Mucosa of descending colon (tissue), 3 donors: ENCODE measurements at regions not wholly inside any gene's neighbourhood (a gene's known extent, or its start where the extent isn't known, plus 50 kb on each side); places are given as distances from the start of the nearest gene placed in this dataset.

Source experiments
- ATAC-seq: fragments of 200-7000 bp; cut with Tn5 transposase; one replicate; pipeline ENCODE4 v1.9.1; 2020; ENCODE audit warnings: mild to moderate bottlenecking, moderate library complexity
- DNase-seq, 3 donors: peaks; one replicate each; pipeline ENCODE4 v3.0.0-alpha.2; 2020
- H3K36me3 ChIP-seq: fragments of 200-600 bp; one replicate; pipeline ENCODE4 v1.8.0; 2021; ENCODE audit warnings: low read depth, mild to moderate bottlenecking
- H3K4me1 ChIP-seq: fragments of 200-600 bp; one replicate; pipeline ENCODE4 v1.8.0; 2021; ENCODE audit warnings: low read depth, mild to moderate bottlenecking
- H3K4me3 ChIP-seq: fragments of 200-600 bp; one replicate; pipeline ENCODE4 v1.8.0; 2021; ENCODE audit warnings: mild to moderate bottlenecking
- H3K9me3 ChIP-seq: fragments of 200-600 bp; one replicate; pipeline ENCODE4 v1.8.0; 2021; ENCODE audit warnings: mild to moderate bottlenecking
- CTCF ChIP-seq: fragments of 200-600 bp; IDR thresholded peaks from one replicate; pipeline ENCODE4 v1.8.0; 2022; ENCODE audit warnings: antibody characterized with exemption, mild to moderate bottlenecking
- intact Hi-C, 2 donors: fragments of 100-400 bp; cut with DNase I in 1 of 2; cut with micrococcal nuclease in 1 of 2; formaldehyde crosslinking; loops; one replicate each; pipeline versions ENCODE4 v1.11.0 to v1.11.1; 2022; cut with DNase I, micrococcal nuclease
- donor health status: DM: no; HTN: no; CAD: no; lungs with moderate emphysema.
- donor health status: DM: no; HTN: no; CAD: no.
- donor health status: DM: no; HTN: yes; CAD: no.

- Histone ChIP-seq H3K4me3 (no peak overlapping the region), H3K4me1 (peaks cover 9% of the 10 kb centered on the region), H3K9me3 (no peaks in the 10 kb centered on the region), H3K36me3 (no peaks in the 10 kb centered on the region)
- intact Hi-C loops: no loop called here
- DNase-seq (peak in 1 of 3 donors; percentile 67), ATAC-seq (peak; percentile 92)
- no peak for TF ChIP-seq CTCF
Observed at GRCh38 chrX:74251006-74251930, 52.7 kb upstream of the ZCCHC13 start.

GRCh38 chrX:74250574-74250973 lies 53.4 kb upstream of the ZCCHC13 start:
- Histone ChIP-seq H3K9me3 (no peaks in the 10 kb centered on the region), H3K4me3 (no peak overlapping the region), H3K36me3 (no peaks in the 10 kb centered on the region), H3K4me1 (peaks cover 9% of the 10 kb centered on the region)
- ATAC-seq: no peak
- DNase-seq: no peak
- intact Hi-C loops: no loop called here
- no peak for TF ChIP-seq CTCF

GRCh38 chrX:74249963-74250362 lies 54.0 kb upstream of the ZCCHC13 start:
- Histone ChIP-seq H3K4me3 (no peak overlapping the region), H3K36me3 (no peaks in the 10 kb centered on the region), H3K9me3 (no peaks in the 10 kb centered on the region), H3K4me1 (peaks cover 9% of the 10 kb centered on the region)
- intact Hi-C loops: no loop called here
- no peak for ATAC-seq
- no peak for TF ChIP-seq CTCF
- DNase-seq: peak in 1 of 3 donors; percentile 15

GRCh38 chrX:74248889-74249288 lies 55.1 kb upstream of the ZCCHC13 start:
- H3K4me3 ChIP-seq: no peak overlapping the region
- no peaks in the 10 kb centered on the region for H3K9me3 ChIP-seq
- intact Hi-C loops: no loop called here
- no peak for TF ChIP-seq CTCF
- H3K4me1 ChIP-seq: peaks cover 9% of the 10 kb centered on the region
- H3K36me3 ChIP-seq: no peaks in the 10 kb centered on the region
- ATAC-seq: peak; percentile 74
- peak in 2 of 3 donors; percentile 47 to 53 for DNase-seq

- intact Hi-C loops: no loop called here
- Histone ChIP-seq H3K36me3 (no peaks in the 10 kb centered on the region), H3K4me3 (no peak overlapping the region), H3K4me1 (peaks cover 11% of the 10 kb centered on the region), H3K9me3 (no peaks in the 10 kb centered on the region)
- no peak for TF ChIP-seq CTCF
- ATAC-seq (no peak), DNase-seq (no peak)
Observed at GRCh38 chrX:74246524-74246923, 57.5 kb upstream of the ZCCHC13 start.
